Keratinocyte (primary cell): ENCODE measurements at regions not wholly inside any gene's neighbourhood (a gene's known extent, or its start where the extent isn't known, plus 50 kb on each side); places are given as distances from the start of the nearest gene placed in this dataset.

Source experiments
- DNase-seq: peaks from one replicate; pipeline ENCODE4 v3.0.0-alpha.2; 2011; ENCODE audit warnings: low read depth, missing footprints, low spot score
- FAIRE-seq: peaks from 2 replicates; lab custom pipeline; 2011; peaks lifted over from hg19 to GRCh38; lab: Jason Lieb, UNC
- H2AFZ ChIP-seq: 2 replicates; pipeline ENCODE4 v1.6.0; 2012; ENCODE audit warnings: low read length, control low read depth, inconsistent platforms; ENCODE audit not compliant: control insufficient read depth
- H3K27ac ChIP-seq: 2 replicates; pipeline ENCODE4 v1.5.1; 2011; ENCODE audit warnings: low read length; ENCODE audit not compliant: control insufficient read depth, insufficient read depth
- H3K27me3 ChIP-seq: 3 replicates; pipeline ENCODE4 v1.6.0; 2011; ENCODE audit warnings: low read length; ENCODE audit not compliant: control insufficient read depth, insufficient read depth; ENCODE audit errors: extremely low read depth
- H3K36me3 ChIP-seq, 2 experiments: 2 replicates in 1 of 2; 3 replicates in 1 of 2; pipeline ENCODE4 v1.5.1; 2011; ENCODE audit warnings: low read length in 2 of 2, mild to moderate bottlenecking in 1 of 2; ENCODE audit not compliant: control insufficient read depth in 2 of 2, insufficient read depth in 2 of 2; ENCODE audit errors: extremely low read depth in 1 of 2
- H3K4me1 ChIP-seq: 3 replicates; pipeline ENCODE4 v1.5.1; 2011; ENCODE audit warnings: low read length; ENCODE audit not compliant: control insufficient read depth, insufficient read depth; ENCODE audit errors: extremely low read depth
- H3K4me2 ChIP-seq: 3 replicates; pipeline ENCODE4 v1.6.0; 2011; ENCODE audit warnings: low read depth, low read length; ENCODE audit not compliant: control insufficient read depth, insufficient read depth; ENCODE audit errors: extremely low read depth
- H3K4me3 ChIP-seq, 3 experiments: fragments of 200-600 bp in 1 of 3; sonication (generic) in 1 of 3; 2 replicates in 2 of 3; 3 replicates in 1 of 3; pipeline ENCODE4 v1.5.1; 2011 to 2016; ENCODE audit warnings: low read length in 3 of 3, mild to moderate bottlenecking in 3 of 3, control low read depth in 2 of 3, inconsistent platforms in 1 of 3, low read depth in 1 of 3, mixed read lengths in 1 of 3, mixed run types in 1 of 3, moderate library complexity in 1 of 3; ENCODE audit not compliant: control insufficient read depth in 2 of 3, insufficient read depth in 2 of 3; ENCODE audit errors: extremely low read depth in 1 of 3
- H3K79me2 ChIP-seq: 2 replicates; pipeline ENCODE4 v1.6.0; 2012; ENCODE audit warnings: low read length; ENCODE audit not compliant: control insufficient read depth, insufficient read depth
- H3K9ac ChIP-seq: 3 replicates; pipeline ENCODE4 v1.6.0; 2011; ENCODE audit warnings: low read length; ENCODE audit not compliant: control insufficient read depth, insufficient read depth; ENCODE audit errors: extremely low read depth
- H3K9me1 ChIP-seq: 3 replicates; pipeline ENCODE4 v1.6.0; 2011; ENCODE audit warnings: low read length; ENCODE audit not compliant: control insufficient read depth, insufficient read depth; ENCODE audit errors: extremely low read depth
- H3K9me3 ChIP-seq: 2 replicates; pipeline ENCODE4 v1.5.1; 2012; ENCODE audit warnings: low read depth, low read length; ENCODE audit not compliant: control insufficient read depth
- H4K20me1 ChIP-seq: 3 replicates; pipeline ENCODE4 v1.6.0; 2011; ENCODE audit warnings: low read length; ENCODE audit not compliant: control insufficient read depth, insufficient read depth; ENCODE audit errors: extremely low read depth
- EZH2 ChIP-seq: IDR thresholded peaks from one replicate; pipeline ENCODE4 v1.6.1; 2012; ENCODE audit warnings: inconsistent platforms, mild to moderate bottlenecking, low read length, moderate library complexity
- dilution Hi-C: fragments of 300-500 bp; cut with MboI; formaldehyde crosslinking; loops from one replicate; pipeline ENCODE4 v1.7.0; 2020; ENCODE audit warnings: low sequenced_read_pairs; ENCODE audit not compliant: extremely low pct_ligation_motif_present
- TF ChIP-seq, protein P1 (sequence below), 3 experiments: IDR thresholded peaks in 1 of 3; conservative IDR thresholded peaks in 1 of 3; optimal IDR thresholded peaks in 1 of 3; 2 replicates in 2 of 3; 3 replicates in 1 of 3; pipeline versions ENCODE3 to v1.5.1; 2011; ENCODE audit warnings: low read length in 3 of 3, mild to moderate bottlenecking in 3 of 3, moderate library complexity in 2 of 3, control low read depth in 1 of 3, inconsistent platforms in 1 of 3; ENCODE audit not compliant: insufficient read depth in 2 of 3; ENCODE audit errors: extremely low read depth in 1 of 3

DNA sequence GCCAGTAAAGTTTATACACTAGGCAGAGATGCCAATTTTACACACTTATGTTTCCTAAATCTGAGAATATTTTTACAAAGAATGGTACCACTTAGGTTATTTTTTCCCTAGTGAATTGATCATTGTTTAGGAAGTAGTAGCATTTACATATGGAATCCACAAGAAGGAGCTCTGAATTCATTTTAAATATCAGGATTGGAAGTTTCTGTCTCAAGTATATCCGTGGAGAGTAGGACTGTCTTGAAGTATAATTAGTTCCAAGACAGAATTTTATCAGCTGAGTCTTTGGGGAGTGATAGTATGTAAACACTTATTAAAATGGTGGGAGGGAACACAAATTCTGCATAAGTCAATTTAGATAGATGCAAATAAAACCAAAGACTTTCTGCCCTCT, 82.3 kb upstream of the FAM98A start:
- FAIRE-seq (no peak), DNase-seq (no peak)
- Histone ChIP-seq H3K27me3 (no peaks in the 10 kb centered on the region), H3K36me3 (no peaks in the 10 kb centered on the region), H2AFZ (no peak overlapping the region), H3K27ac (no peak overlapping the region), H3K4me3 (no peak overlapping the region), H3K9me3 (no peaks in the 10 kb centered on the region), H3K9me1 (no peaks in the 10 kb centered on the region), H3K4me1 (no peaks in the 10 kb centered on the region), H4K20me1 (no peaks in the 10 kb centered on the region), H3K9ac (no peak overlapping the region), H3K79me2 (no peaks in the 10 kb centered on the region), H3K4me2 (no peak overlapping the region)
- TF ChIP-seq EZH2, result no peak
- dilution Hi-C loops, result no loop called here

DNA sequence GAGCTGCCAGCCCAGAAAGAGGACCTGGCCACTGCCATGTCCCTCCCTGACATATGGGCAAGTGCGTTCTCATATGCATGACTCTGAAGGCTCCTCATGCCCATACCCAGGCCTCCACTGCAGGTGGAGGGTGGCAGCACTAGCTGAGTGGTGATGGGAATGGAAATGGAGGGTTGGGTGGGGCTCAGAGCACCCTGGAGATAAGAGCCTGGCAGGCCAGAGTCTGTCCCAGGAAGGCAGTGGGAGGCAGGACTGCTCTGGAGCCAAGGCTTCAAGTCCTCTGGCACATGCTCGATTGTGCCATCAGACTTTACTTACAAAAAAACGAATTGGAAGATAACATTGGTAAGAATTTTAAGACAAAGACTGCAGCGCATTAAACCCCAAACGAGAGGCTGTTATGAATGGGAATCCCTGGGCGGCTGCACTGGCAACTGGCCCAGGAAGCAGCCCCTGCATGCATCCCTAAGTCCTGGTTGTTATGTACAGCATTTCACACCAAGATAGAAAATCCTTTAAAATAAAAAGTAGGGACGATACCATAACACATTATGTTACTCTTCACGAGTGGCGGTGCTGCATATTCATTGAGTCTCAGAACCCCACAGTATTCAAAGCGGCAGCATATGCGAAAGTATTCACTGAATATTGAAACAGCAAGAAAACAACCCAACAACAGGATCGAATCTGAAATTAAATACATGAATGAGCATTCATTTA, 81.7 kb upstream of the FAM98A start:
- H4K20me1 ChIP-seq, result no peaks in the 10 kb centered on the region
- no peak for TF ChIP-seq EZH2
- TF ChIP-seq, protein P1, sequence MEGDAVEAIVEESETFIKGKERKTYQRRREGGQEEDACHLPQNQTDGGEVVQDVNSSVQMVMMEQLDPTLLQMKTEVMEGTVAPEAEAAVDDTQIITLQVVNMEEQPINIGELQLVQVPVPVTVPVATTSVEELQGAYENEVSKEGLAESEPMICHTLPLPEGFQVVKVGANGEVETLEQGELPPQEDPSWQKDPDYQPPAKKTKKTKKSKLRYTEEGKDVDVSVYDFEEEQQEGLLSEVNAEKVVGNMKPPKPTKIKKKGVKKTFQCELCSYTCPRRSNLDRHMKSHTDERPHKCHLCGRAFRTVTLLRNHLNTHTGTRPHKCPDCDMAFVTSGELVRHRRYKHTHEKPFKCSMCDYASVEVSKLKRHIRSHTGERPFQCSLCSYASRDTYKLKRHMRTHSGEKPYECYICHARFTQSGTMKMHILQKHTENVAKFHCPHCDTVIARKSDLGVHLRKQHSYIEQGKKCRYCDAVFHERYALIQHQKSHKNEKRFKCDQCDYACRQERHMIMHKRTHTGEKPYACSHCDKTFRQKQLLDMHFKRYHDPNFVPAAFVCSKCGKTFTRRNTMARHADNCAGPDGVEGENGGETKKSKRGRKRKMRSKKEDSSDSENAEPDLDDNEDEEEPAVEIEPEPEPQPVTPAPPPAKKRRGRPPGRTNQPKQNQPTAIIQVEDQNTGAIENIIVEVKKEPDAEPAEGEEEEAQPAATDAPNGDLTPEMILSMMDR (optimal IDR thresholded peaks at IDR 0.05 in 1 of 3, IDR thresholded peaks at IDR 0.05 in 1 of 3, conservative IDR thresholded peaks at IDR 0.05 in 1 of 3; ENCODE audit: extremely low read depth in 1 of 3, insufficient read depth in 2 of 3, low read length in 3 of 3), result no peak
- no peaks in the 10 kb centered on the region for H3K9me1 ChIP-seq
- H3K9ac ChIP-seq, result no peak overlapping the region
- no peak overlapping the region for H2AFZ ChIP-seq
- no peak overlapping the region for H3K27ac ChIP-seq
- H3K36me3 ChIP-seq, result no peaks in the 10 kb centered on the region
- no peaks in the 10 kb centered on the region for H3K79me2 ChIP-seq
- no peak overlapping the region for H3K4me2 ChIP-seq
- no peaks in the 10 kb centered on the region for H3K9me3 ChIP-seq
- H3K27me3 ChIP-seq, result no peaks in the 10 kb centered on the region
- no peak overlapping the region for H3K4me3 ChIP-seq
- FAIRE-seq, result no peak
- no peak for DNase-seq
- dilution Hi-C loops, result no loop called here
- H3K4me1 ChIP-seq, result no peaks in the 10 kb centered on the region

DNA sequence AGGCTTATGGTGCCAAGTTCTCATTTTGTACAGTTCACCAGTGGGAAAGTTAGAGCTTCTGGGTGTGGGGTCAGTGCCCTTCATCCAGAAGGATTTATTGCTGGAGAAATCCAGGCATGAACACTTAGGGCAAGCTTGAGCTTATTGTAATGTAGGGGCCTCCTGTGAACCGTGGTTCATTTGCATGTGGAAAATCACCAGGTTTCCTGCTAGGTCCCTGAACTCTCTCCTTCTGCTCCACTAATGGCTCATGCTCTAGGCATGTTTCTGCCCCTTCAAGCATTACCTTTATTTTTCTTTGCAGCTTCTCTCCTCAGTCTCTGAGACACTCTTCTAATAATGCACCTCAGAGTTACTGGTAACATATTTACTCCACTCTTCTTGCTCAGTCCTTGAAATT, 79.3 kb upstream of the FAM98A start:
- H4K20me1 ChIP-seq, result no peaks in the 10 kb centered on the region
- no peak overlapping the region for H3K27ac ChIP-seq
- no peaks in the 10 kb centered on the region for H3K27me3 ChIP-seq
- no peaks in the 10 kb centered on the region for H3K79me2 ChIP-seq
- H3K9me3 ChIP-seq, result no peaks in the 10 kb centered on the region
- no peak for TF ChIP-seq EZH2
- TF ChIP-seq, protein P1 (optimal IDR thresholded peaks at IDR 0.05 in 1 of 3, IDR thresholded peaks at IDR 0.05 in 1 of 3, conservative IDR thresholded peaks at IDR 0.05 in 1 of 3; ENCODE audit: extremely low read depth in 1 of 3, insufficient read depth in 2 of 3, low read length in 3 of 3), result no peak
- no peak overlapping the region for H2AFZ ChIP-seq
- no peaks in the 10 kb centered on the region for H3K4me1 ChIP-seq
- DNase-seq (no peak), FAIRE-seq (no peak)
- dilution Hi-C loops, result no loop called here
- no peaks in the 10 kb centered on the region for H3K36me3 ChIP-seq
- H3K4me2 ChIP-seq, result no peak overlapping the region
- no peak overlapping the region for H3K4me3 ChIP-seq
- no peaks in the 10 kb centered on the region for H3K9me1 ChIP-seq
- H3K9ac ChIP-seq, result no peak overlapping the region
